ENCODE measurements at regions not wholly inside any gene's neighbourhood (a gene's known extent, or its start where the extent isn't known, plus 50 kb on each side); places are given as distances from the start of the nearest gene placed in this dataset.

- TF ChIP-seq, protein P1, sequence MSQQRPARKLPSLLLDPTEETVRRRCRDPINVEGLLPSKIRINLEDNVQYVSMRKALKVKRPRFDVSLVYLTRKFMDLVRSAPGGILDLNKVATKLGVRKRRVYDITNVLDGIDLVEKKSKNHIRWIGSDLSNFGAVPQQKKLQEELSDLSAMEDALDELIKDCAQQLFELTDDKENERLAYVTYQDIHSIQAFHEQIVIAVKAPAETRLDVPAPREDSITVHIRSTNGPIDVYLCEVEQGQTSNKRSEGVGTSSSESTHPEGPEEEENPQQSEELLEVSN (IDR thresholded peaks at IDR 0.05; ENCODE audit: borderline replicate concordance, low read depth): no peak
- TF ChIP-seq GATA3 (IDR thresholded peaks at IDR 0.05; ENCODE audit: borderline replicate concordance) (no peak), HDAC2 (IDR thresholded peaks at IDR 0.05) (no peak), ZC3H11A (IDR thresholded peaks at IDR 0.05) (no peak), KDM1A (IDR thresholded peaks at IDR 0.05; ENCODE audit: low read depth) (no peak), BHLHE40 (IDR thresholded peaks at IDR 0.05; ENCODE audit: low read depth, low read length) (no peak), EP300 (IDR thresholded peaks at IDR 0.05) (no peak)
- TF ChIP-seq, protein P2, sequence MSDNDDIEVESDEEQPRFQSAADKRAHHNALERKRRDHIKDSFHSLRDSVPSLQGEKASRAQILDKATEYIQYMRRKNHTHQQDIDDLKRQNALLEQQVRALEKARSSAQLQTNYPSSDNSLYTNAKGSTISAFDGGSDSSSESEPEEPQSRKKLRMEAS (IDR thresholded peaks at IDR 0.05): no peak
These were observed 52.8 kb upstream of the ANTXRL start (continued) for GRCh38 chr10:46234026-46234425.

GRCh38 chr10:46234431-46235060, 52.3 kb upstream of the ANTXRL start:
- ChIA-PET POLR2A (no interaction called here), CTCF (interaction anchor here (0.7 to 1.5 kb wide), 5 partner anchors 18 to 1077 kb away, joined by 3 read pairs; no protein-coding TSS in a partner anchor)
- H3K4me2 ChIP-seq: no peak overlapping the region
- TF ChIP-seq ESRRA (IDR thresholded peaks at IDR 0.05; ENCODE audit: borderline replicate concordance, low read length) (no peak), JUNB (IDR thresholded peaks at IDR 0.05) (no peak), GATA3 (IDR thresholded peaks at IDR 0.05; ENCODE audit: borderline replicate concordance) (no peak), JUN (IDR thresholded peaks at IDR 0.05) (no peak), EHF (CRISPR knock-in tag; IDR thresholded peaks at IDR 0.05) (no peak), ZNF302 (CRISPR knock-in tag; IDR thresholded peaks at IDR 0.05) (no peak), SREBF2 (IDR thresholded peaks at IDR 0.05) (no peak), KDM5A (IDR thresholded peaks at IDR 0.05) (no peak), CHD2 (IDR thresholded peaks at IDR 0.05; ENCODE audit: low read length, partially characterized antibody) (no peak), ATOH8 (CRISPR knock-in tag; IDR thresholded peaks at IDR 0.05; ENCODE audit: low read depth) (no peak), TP53 (CRISPR knock-in tag; IDR thresholded peaks at IDR 0.05) (no peak), KDM1A (IDR thresholded peaks at IDR 0.05; ENCODE audit: low read depth) (no peak)
- H3K9me3 ChIP-seq: peaks cover 4% of the 10 kb centered on the region; the same call in 1 of the 3 replicates
- DNase-seq (ENCODE audit: low read depth in 1 of 2, low spot score in 1 of 2) (no peak), ATAC-seq (peak in 1 of 2 experiments; percentile 47; a peak in 3 of 6 replicates), FAIRE-seq (no peak)
- no peak overlapping the region for H3K27ac ChIP-seq
- WGBS (ENCODE audit: missing lambda C conversion rate): 85% methylated on average over 9 of the region's 10 CpGs
- no peak overlapping the region for H3K4me3 ChIP-seq
- 0 out of 3 replicates have a peak, but pooled peaks cover 3% of the 10 kb centered on the region for H3K4me1 ChIP-seq

DNA sequence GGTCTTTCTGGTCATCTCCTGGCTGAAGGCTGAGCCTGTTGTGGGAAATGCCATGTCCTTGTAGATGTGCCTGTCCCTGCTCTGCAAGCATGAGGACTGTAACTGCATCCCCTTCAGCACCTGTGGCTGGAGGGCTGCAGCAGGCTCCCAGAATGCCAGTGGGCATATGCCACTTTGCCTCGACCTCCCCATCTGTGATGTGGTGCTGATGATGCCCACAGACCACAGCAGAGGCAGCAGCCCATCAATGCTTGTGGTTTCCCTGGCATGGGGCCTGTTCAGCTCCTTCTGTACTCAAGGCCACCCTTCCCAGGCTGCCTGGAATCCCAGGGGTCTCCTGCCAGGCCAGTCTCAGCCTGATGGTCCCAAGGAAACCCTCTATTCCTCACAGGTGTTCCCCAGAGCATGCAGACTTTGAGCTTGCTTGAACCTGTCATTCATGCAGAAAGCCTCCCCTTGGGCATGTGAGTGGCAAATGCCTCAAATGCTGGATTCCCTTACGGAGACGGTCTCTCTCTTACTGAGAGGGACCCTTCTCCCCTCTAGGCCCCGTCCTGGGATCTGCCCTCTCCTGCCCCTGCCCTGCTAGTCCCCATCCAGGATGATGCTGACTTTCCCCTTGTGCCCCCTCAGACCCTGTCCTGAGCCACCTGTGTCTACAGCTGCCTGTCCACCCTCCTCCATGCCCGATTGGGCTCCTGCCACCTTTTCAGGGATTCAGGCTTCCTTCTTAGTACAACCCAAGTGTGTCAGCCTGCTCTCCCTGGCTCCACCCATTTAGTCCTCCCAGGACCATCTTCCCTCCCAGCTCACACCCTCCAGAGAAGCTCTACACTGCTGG, 50.9 kb upstream of the ANTXRL start:
- ChIA-PET CTCF (interaction anchor here (1.0 to 1.4 kb wide), 2 partner anchors 9 to 330 kb away, joined by 3 to 4 read pairs; no protein-coding TSS in a partner anchor), POLR2A (no interaction called here)

More for the DNA sequence above, 50.9 kb upstream of the ANTXRL start:
- WGBS (ENCODE audit: missing lambda C conversion rate): 51% methylated on average over 5 of the region's 5 CpGs
- H3K4me3 ChIP-seq: no peak overlapping the region
- H3K27ac ChIP-seq: no peak overlapping the region
- H3K4me2 ChIP-seq: no peak overlapping the region
- FAIRE-seq (no peak), ATAC-seq (no peak), DNase-seq (ENCODE audit: low read depth in 1 of 2, low spot score in 1 of 2) (no peak)
- H3K4me1 ChIP-seq: no peaks in the 10 kb centered on the region
- no peaks in the 10 kb centered on the region for H3K9me3 ChIP-seq
- TF ChIP-seq CHD2 (IDR thresholded peaks at IDR 0.05; ENCODE audit: low read length, partially characterized antibody) (no peak), NFE2L2 (conservative IDR thresholded peaks at IDR 0.05; ENCODE audit: low read length) (no peak), ESRRA (IDR thresholded peaks at IDR 0.05; ENCODE audit: borderline replicate concordance, low read length) (no peak), EHMT2 (IDR thresholded peaks at IDR 0.05; ENCODE audit: low read depth) (no peak), RAD21 (conservative IDR thresholded peaks at IDR 0.05 in 1 of 2, IDR thresholded peaks at IDR 0.05 in 1 of 2) (no peak), HEYL (CRISPR knock-in tag; IDR thresholded peaks at IDR 0.05) (no peak), FOXS1 (CRISPR knock-in tag; IDR thresholded peaks at IDR 0.05) (no peak), CBX2 (IDR thresholded peaks at IDR 0.05; ENCODE audit: borderline replicate concordance, low read depth) (no peak), FOSB (CRISPR knock-in tag; IDR thresholded peaks at IDR 0.05) (no peak), PHF8 (IDR thresholded peaks at IDR 0.05; ENCODE audit: borderline replicate concordance, low read depth) (no peak)
- TF ChIP-seq, protein P3, sequence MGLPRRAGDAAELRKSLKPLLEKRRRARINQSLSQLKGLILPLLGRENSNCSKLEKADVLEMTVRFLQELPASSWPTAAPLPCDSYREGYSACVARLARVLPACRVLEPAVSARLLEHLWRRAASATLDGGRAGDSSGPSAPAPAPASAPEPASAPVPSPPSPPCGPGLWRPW (IDR thresholded peaks at IDR 0.05): no peak
